ENCODE measurements at regions not wholly inside any gene's neighbourhood (a gene's known extent, or its start where the extent isn't known, plus 50 kb on each side); places are given as distances from the start of the nearest gene placed in this dataset.

GRCh38 chr15:53212785-53213184, 422.6 kb upstream of the ONECUT1 start:
- Histone ChIP-seq H3K4me1 (no peaks in the 10 kb centered on the region), H3K9me3 (no peaks in the 10 kb centered on the region), H3K27me3 (no peaks in the 10 kb centered on the region), H3K27ac (no peak overlapping the region), H3K36me3 (no peaks in the 10 kb centered on the region), H3K4me3 (no peak overlapping the region)
- TF ChIP-seq POLR2A (IDR thresholded peaks at IDR 0.05) (no peak), CTCF (IDR thresholded peaks at IDR 0.05) (no peak)
- intact Hi-C loops (cut with DNase I) = no loop called here
- WGBS, 2 donors = 49 to 51% methylated on average over 4 of the region's 4 CpGs
- DNase-seq = no peak

- Histone ChIP-seq H3K9me3 (no peaks in the 10 kb centered on the region), H3K27ac (no peak overlapping the region), H3K4me3 (no peak overlapping the region), H3K36me3 (no peaks in the 10 kb centered on the region), H3K4me1 (no peaks in the 10 kb centered on the region), H3K27me3 (no peaks in the 10 kb centered on the region)
- TF ChIP-seq POLR2A (IDR thresholded peaks at IDR 0.05) (no peak), CTCF (IDR thresholded peaks at IDR 0.05) (no peak)
- 66 to 72% methylated on average over 3 of the region's 3 CpGs for WGBS, 2 donors
- DNase-seq = no peak
- intact Hi-C loops (cut with DNase I) = no loop called here
Measured at GRCh38 chr15:53210653-53211052, 420.5 kb upstream of the ONECUT1 start.

GRCh38 chr15:53209396-53210042, 419.4 kb upstream of the ONECUT1 start:
- no peak overlapping the region for H3K27ac ChIP-seq
- no peaks in the 10 kb centered on the region for H3K9me3 ChIP-seq
- no peaks in the 10 kb centered on the region for H3K4me1 ChIP-seq
- DNase-seq = no peak
- TF ChIP-seq POLR2A (IDR thresholded peaks at IDR 0.05) (no peak), CTCF (IDR thresholded peaks at IDR 0.05) (no peak)
- H3K27me3 ChIP-seq = no peaks in the 10 kb centered on the region
- intact Hi-C loops (cut with DNase I) = no loop called here
- WGBS, 2 donors = 74 to 80% methylated on average over 9 of the region's 9 CpGs
- no peak overlapping the region for H3K4me3 ChIP-seq
- H3K36me3 ChIP-seq = no peaks in the 10 kb centered on the region

- H3K4me3 ChIP-seq = no peak overlapping the region
- intact Hi-C loops (cut with DNase I) = no loop called here
- TF ChIP-seq POLR2A (IDR thresholded peaks at IDR 0.05) (no peak), CTCF (IDR thresholded peaks at IDR 0.05) (no peak)
- 34 to 39% methylated on average over 4 of the region's 4 CpGs for WGBS, 2 donors
- no peak overlapping the region for H3K27ac ChIP-seq
- H3K27me3 ChIP-seq = no peaks in the 10 kb centered on the region
- no peaks in the 10 kb centered on the region for H3K36me3 ChIP-seq
- H3K4me1 ChIP-seq = no peaks in the 10 kb centered on the region
- H3K9me3 ChIP-seq = no peaks in the 10 kb centered on the region
- DNase-seq = no peak
Measured at GRCh38 chr15:53208751-53209150, 418.6 kb upstream of the ONECUT1 start.

- H3K27ac ChIP-seq = no peak overlapping the region
- WGBS, 2 donors = 32 to 46% methylated on average over 4 of the region's 4 CpGs
Measured at GRCh38 chr15:53203454-53203853, 413.3 kb upstream of the ONECUT1 start.

More at GRCh38 chr15:53203454-53203853, 413.3 kb upstream of the ONECUT1 start:
- no peaks in the 10 kb centered on the region for H3K4me1 ChIP-seq
- no peaks in the 10 kb centered on the region for H3K9me3 ChIP-seq
- TF ChIP-seq POLR2A (IDR thresholded peaks at IDR 0.05) = no peak
- no peak for TF ChIP-seq CTCF (IDR thresholded peaks at IDR 0.05)
- intact Hi-C loops (cut with DNase I) = no loop called here
- H3K4me3 ChIP-seq = no peak overlapping the region
- H3K27me3 ChIP-seq = peaks cover 0 to 2% (median 0%) of the 10 kb centered on the region in 4 donors
- H3K36me3 ChIP-seq = no peaks in the 10 kb centered on the region
- no peak for DNase-seq
